Stimulated activated naive CD4-positive, alpha-beta T cell (primary cell): ENCODE measurements at regions not wholly inside any gene's neighbourhood (a gene's known extent, or its start where the extent isn't known, plus 50 kb on each side); places are given as distances from the start of the nearest gene placed in this dataset.
"Not testable (repeated sequence)": the region's sequence is repeated elsewhere in the genome, so short reads cannot be mapped to it uniquely, and the experiment has no call there.

Experiments
- DNase-seq, 6 experiments: peaks; one replicate each; lab custom pipeline; 2025; lab: John Stamatoyannopoulos, UW

GRCh38 chr3:174540116-174540908 lies 318.8 kb upstream of the NAALADL2 start:
- DNase-seq, result no peak

- DNase-seq, result no peak
These were observed 317.3 kb upstream of the NAALADL2 start for GRCh38 chr3:174541708-174542315.

GRCh38 chr3:174547801-174548435 lies 311.2 kb upstream of the NAALADL2 start:
- no peak for DNase-seq

GRCh38 chr3:174548841-174549623 lies 310.1 kb upstream of the NAALADL2 start:
- no peak for DNase-seq

- DNase-seq, result no peak
These were observed 277.6 kb upstream of the NAALADL2 start for GRCh38 chr3:174581558-174581957.

- no peak for DNase-seq
These were observed 275.7 kb upstream of the NAALADL2 start for GRCh38 chr3:174583396-174583795.

- DNase-seq, result not testable (repeated sequence)
These were observed 272.0 kb upstream of the NAALADL2 start for GRCh38 chr3:174587137-174587536.

- no peak for DNase-seq
These were observed 262.6 kb upstream of the NAALADL2 start for GRCh38 chr3:174596447-174596982.

- no peak for DNase-seq
These were observed 260.2 kb upstream of the NAALADL2 start for GRCh38 chr3:174598885-174599439.

- DNase-seq, result no peak
These were observed 246.0 kb upstream of the NAALADL2 start for GRCh38 chr3:174613173-174613572.

GRCh38 chr3:174614036-174614435 lies 245.1 kb upstream of the NAALADL2 start:
- no peak for DNase-seq

- DNase-seq, result no peak
These were observed 240.6 kb upstream of the NAALADL2 start for GRCh38 chr3:174618368-174619080.

GRCh38 chr3:174619239-174619638 lies 239.9 kb upstream of the NAALADL2 start:
- no peak for DNase-seq

- DNase-seq, result no peak
These were observed 239.0 kb upstream of the NAALADL2 start for GRCh38 chr3:174620138-174620537.

GRCh38 chr3:174620855-174621472 lies 238.2 kb upstream of the NAALADL2 start:
- no peak for DNase-seq

GRCh38 chr3:174633342-174633741 lies 225.8 kb upstream of the NAALADL2 start:
- no peak for DNase-seq

GRCh38 chr3:174636451-174636850 lies 222.7 kb upstream of the NAALADL2 start:
- DNase-seq, result no peak

GRCh38 chr3:174639406-174639805 lies 219.7 kb upstream of the NAALADL2 start:
- no peak for DNase-seq

- no peak for DNase-seq
These were observed 219.2 kb upstream of the NAALADL2 start for GRCh38 chr3:174639970-174640369.

- no peak for DNase-seq
These were observed 218.2 kb upstream of the NAALADL2 start for GRCh38 chr3:174640932-174641331.

GRCh38 chr3:174644287-174644686 lies 214.8 kb upstream of the NAALADL2 start:
- DNase-seq, result no peak
